ENCODE measurements at regions not wholly inside any gene's neighbourhood (a gene's known extent, or its start where the extent isn't known, plus 50 kb on each side); places are given as distances from the start of the nearest gene placed in this dataset.

- TF ChIP-seq CTCF (conservative IDR thresholded peaks at IDR 0.05; ENCODE audit: low read depth, low read length) (no peak), EZH2 (IDR thresholded peaks at IDR 0.05; ENCODE audit: borderline replicate concordance, low read depth, low read length, poor library complexity, severe bottlenecking) (no peak)
Observed at GRCh38 chr3:162658003-162658402, 1161.4 kb downstream of the OTOL1 start.

Data from A673 (cell line).